Peyer's patch (tissue), 4 donors: ENCODE measurements at regions not wholly inside any gene's neighbourhood (a gene's known extent, or its start where the extent isn't known, plus 50 kb on each side); places are given as distances from the start of the nearest gene placed in this dataset.

Source experiments
- DNase-seq, 3 donors: peaks; one replicate each; pipeline ENCODE4 v3.0.0-alpha.2; 2017 to 2019
- H3K27ac ChIP-seq, 4 donors: fragments of 200-600 bp; sonication (generic); one replicate each; pipeline ENCODE4 v1.5.1; 2016 to 2019
- H3K27me3 ChIP-seq, 2 donors: fragments of 200-600 bp; sonication (generic); one replicate each; pipeline ENCODE4 v1.5.1; 2019
- H3K36me3 ChIP-seq, 3 donors: fragments of 200-600 bp; sonication (generic); one replicate each; pipeline ENCODE4 v1.5.1; 2016 to 2019
- H3K4me1 ChIP-seq, 4 donors: fragments of 200-600 bp; sonication (generic); one replicate each; pipeline ENCODE4 v1.5.1; 2016 to 2019
- H3K4me3 ChIP-seq, 4 donors: fragments of 200-600 bp; sonication (generic); 1 replicate in 3 of 4; 2 replicates in 1 of 4; pipeline ENCODE4 v1.5.1; 2016 to 2019; ENCODE audit warnings: mild to moderate bottlenecking in 1 of 4
- H3K9me3 ChIP-seq, 4 donors: fragments of 200-600 bp; sonication (generic); one replicate each; pipeline ENCODE4 v1.5.1; 2016 to 2019; ENCODE audit warnings: mild to moderate bottlenecking in 1 of 4
- POLR2A ChIP-seq, 2 donors: fragments of 450-650 bp; IDR thresholded peaks; one replicate each; pipeline ENCODE4 v1.5.1; 2017; ENCODE audit warnings: antibody characterized with exemption in 2 of 2, mild to moderate bottlenecking in 2 of 2, moderate library complexity in 2 of 2
- TF ChIP-seq, protein P1 (sequence below), 6 experiments: fragments of 450-650 bp in 4 of 6; fragments of 200-600 bp in 2 of 6; sonication (generic) in 1 of 6; IDR thresholded peaks; one replicate each; pipeline ENCODE4 v1.5.1; 2017 to 2019; ENCODE audit warnings: antibody characterized with exemption in 6 of 6, mild to moderate bottlenecking in 3 of 6, moderate library complexity in 1 of 6

DNA sequence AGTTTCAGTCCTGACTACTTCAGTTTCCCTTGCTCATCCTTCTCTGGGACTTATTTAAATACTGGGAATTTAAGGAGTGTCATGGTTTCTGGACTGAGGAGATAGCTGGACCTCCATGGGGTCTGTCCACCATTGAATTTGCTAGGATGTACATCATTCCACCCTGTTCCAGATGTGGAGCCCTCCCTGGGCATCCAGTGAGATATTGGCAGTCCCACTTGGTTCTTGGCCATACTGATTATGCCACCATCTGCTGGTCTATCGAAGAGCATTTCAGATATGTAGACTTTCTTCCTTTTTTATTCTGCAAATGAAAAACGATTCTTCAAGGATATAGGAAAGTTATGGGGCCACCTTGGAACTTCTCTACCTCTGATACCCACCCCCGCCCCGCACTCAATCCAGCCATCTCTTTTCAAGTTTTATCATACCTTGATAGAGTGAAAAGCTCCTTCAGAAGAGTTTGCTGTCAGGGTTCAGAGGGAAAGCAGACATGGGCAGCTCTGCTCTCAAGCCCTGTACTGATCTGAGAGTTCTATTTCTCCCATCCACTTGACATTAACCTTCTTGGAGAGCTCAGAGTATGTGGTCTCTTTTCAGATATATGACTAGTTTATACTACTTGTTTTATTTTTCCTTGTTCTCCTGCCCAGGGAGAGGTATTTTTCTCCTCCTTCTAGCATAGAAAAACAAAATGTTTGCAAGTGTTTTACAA is 490.7 kb upstream of the SGCD start:
- Histone ChIP-seq H3K27ac (no peak overlapping the region), H3K4me1 (no peaks in the 10 kb centered on the region), H3K9me3 (no peaks in the 10 kb centered on the region), H3K36me3 (no peaks in the 10 kb centered on the region), H3K4me3 (no peak overlapping the region), H3K27me3 (no peaks in the 10 kb centered on the region)
- DNase-seq, result no peak
- TF ChIP-seq POLR2A (IDR thresholded peaks at IDR 0.05), result no peak
- TF ChIP-seq, protein P1, sequence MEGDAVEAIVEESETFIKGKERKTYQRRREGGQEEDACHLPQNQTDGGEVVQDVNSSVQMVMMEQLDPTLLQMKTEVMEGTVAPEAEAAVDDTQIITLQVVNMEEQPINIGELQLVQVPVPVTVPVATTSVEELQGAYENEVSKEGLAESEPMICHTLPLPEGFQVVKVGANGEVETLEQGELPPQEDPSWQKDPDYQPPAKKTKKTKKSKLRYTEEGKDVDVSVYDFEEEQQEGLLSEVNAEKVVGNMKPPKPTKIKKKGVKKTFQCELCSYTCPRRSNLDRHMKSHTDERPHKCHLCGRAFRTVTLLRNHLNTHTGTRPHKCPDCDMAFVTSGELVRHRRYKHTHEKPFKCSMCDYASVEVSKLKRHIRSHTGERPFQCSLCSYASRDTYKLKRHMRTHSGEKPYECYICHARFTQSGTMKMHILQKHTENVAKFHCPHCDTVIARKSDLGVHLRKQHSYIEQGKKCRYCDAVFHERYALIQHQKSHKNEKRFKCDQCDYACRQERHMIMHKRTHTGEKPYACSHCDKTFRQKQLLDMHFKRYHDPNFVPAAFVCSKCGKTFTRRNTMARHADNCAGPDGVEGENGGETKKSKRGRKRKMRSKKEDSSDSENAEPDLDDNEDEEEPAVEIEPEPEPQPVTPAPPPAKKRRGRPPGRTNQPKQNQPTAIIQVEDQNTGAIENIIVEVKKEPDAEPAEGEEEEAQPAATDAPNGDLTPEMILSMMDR (IDR thresholded peaks at IDR 0.05), result no peak

DNA sequence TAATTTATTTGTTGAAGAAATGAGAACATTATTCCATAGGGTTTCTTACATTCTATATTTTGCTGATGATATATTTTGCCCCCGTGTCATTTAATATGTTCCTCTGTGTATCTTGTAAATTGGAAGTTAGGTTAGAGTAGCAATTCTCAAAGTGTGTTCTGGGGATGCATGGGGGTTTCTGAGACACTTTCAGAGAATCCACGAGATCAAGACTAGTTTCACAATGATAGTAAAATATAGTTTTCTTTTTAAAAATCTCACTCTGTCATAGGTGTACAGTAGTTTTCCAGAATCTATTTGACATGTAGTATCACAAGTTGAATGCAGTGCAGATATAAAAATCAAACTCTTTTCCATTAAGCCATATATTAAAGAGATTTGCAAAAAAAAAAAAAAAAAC is 488.6 kb upstream of the SGCD start:
- TF ChIP-seq POLR2A (IDR thresholded peaks at IDR 0.05), result no peak
- TF ChIP-seq, protein P1 (IDR thresholded peaks at IDR 0.05), result no peak

DNA sequence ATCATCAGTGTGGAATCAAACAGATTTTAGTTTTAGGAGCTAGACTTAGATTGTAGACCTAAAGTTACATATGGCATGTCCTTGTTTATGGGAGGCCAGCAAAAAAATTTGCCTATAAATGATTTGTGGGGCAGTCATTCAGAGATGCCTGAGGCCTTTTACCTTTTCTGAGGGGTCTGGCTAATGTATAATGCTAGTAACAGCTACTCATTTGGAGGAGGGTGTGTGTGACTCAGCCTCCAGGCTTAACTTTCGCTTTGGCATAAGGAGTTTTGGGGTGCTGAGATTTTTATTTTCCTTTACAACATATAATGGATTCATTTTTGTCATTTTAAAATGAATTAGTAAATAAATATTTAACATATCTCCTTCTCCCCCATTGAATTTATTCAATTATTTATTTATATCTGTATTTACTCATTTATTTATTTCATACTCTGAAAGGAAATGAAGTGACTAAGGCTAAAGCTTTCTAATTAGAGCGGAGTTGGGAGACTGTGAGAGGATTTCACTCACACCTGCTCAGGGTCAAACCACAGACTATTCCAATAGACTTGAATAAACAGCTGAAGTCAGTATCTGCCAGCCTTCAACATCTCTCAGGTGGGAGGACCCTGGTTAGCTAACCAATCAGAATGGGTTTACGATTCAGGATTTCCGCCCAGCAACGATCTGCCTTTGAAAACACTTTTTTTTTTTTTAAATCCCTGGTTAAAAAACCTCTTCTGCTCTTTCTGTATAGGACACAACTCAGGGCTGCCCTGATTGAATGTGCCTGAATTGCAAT is 487.5 kb upstream of the SGCD start:
- H3K27me3 ChIP-seq, result no peaks in the 10 kb centered on the region
- H3K4me1 ChIP-seq, result no peaks in the 10 kb centered on the region
- DNase-seq, result no peak
- TF ChIP-seq, protein P1 (IDR thresholded peaks at IDR 0.05), result no peak
- TF ChIP-seq POLR2A (IDR thresholded peaks at IDR 0.05), result no peak
- no peak overlapping the region for H3K27ac ChIP-seq
- no peak overlapping the region for H3K4me3 ChIP-seq
- H3K9me3 ChIP-seq, result no peaks in the 10 kb centered on the region
- no peaks in the 10 kb centered on the region for H3K36me3 ChIP-seq

More for the DNA sequence above, 488.6 kb upstream of the SGCD start:
- no peak for DNase-seq
- Histone ChIP-seq H3K4me1 (no peaks in the 10 kb centered on the region), H3K36me3 (no peaks in the 10 kb centered on the region), H3K27me3 (no peaks in the 10 kb centered on the region), H3K27ac (no peak overlapping the region), H3K4me3 (no peak overlapping the region), H3K9me3 (no peaks in the 10 kb centered on the region)

DNA sequence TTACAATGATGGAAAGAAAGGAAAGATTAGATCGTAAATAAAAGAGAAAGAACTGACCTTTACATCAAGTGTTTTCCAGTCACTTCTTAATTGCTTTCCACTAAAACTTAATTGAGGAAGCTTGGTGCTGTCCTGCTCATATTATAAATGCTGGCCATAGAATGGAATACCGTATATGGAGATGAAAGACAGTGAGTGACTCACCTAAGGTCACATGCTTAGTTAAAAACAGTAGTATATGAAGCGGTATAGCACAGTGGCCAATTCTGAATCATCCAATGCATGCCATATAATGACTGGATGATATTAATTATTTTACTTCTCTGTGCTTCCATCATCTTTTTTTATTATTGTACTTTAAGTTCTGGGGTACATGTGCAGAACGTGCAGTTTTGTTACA is 482.4 kb upstream of the SGCD start:
- Histone ChIP-seq H3K27ac (no peak overlapping the region), H3K27me3 (no peaks in the 10 kb centered on the region), H3K9me3 (no peaks in the 10 kb centered on the region), H3K4me3 (no peak overlapping the region), H3K4me1 (no peaks in the 10 kb centered on the region), H3K36me3 (no peaks in the 10 kb centered on the region)
- no peak for DNase-seq
- TF ChIP-seq, protein P1 (IDR thresholded peaks at IDR 0.05), result no peak
- TF ChIP-seq POLR2A (IDR thresholded peaks at IDR 0.05), result no peak

DNA sequence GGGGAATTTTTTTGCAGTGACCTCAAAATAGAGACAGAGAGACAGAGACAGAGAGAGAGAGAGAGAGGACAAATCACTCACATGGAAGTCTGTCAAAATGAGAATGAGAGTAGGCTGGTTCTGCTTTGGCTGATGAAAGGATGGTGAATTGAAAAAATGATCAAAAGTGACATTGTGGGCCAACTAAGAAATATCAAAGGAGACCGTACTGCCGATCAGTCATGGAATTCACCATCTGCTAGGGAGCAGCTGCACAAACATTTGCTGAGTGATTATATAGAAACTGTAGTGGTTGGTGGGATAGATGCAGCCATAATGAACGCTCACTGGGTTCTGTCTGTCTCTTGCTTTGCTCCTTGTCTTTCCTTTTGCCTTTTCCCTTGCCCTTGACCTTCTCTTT is 476.6 kb upstream of the SGCD start:
- no peaks in the 10 kb centered on the region for H3K4me1 ChIP-seq
- H3K27me3 ChIP-seq, result no peaks in the 10 kb centered on the region
- H3K9me3 ChIP-seq, result no peaks in the 10 kb centered on the region
- TF ChIP-seq POLR2A (IDR thresholded peaks at IDR 0.05), result no peak
- TF ChIP-seq, protein P1 (IDR thresholded peaks at IDR 0.05), result no peak
- H3K27ac ChIP-seq, result no peak overlapping the region
- DNase-seq, result no peak
- H3K36me3 ChIP-seq, result no peaks in the 10 kb centered on the region
- H3K4me3 ChIP-seq, result no peak overlapping the region
